Osteocyte (in vitro differentiated cells): ENCODE measurements at regions not wholly inside any gene's neighbourhood (a gene's known extent, or its start where the extent isn't known, plus 50 kb on each side); places are given as distances from the start of the nearest gene placed in this dataset.

Experiments used
- DNase-seq: peaks from one replicate; pipeline ENCODE4 v3.0.0; 2021; ENCODE audit warnings: mixed read lengths; ENCODE audit not compliant: unreplicated experiment; ENCODE audit errors: extremely low spot score
- H3K27ac Mint-ChIP-seq: one replicate; pipeline ENCODE4 v1.8.0; 2021; ENCODE audit warnings: mild to moderate bottlenecking, mixed read lengths; ENCODE audit not compliant: unreplicated experiment
- H3K27me3 Mint-ChIP-seq: one replicate; pipeline ENCODE4 v1.8.0; 2021; ENCODE audit warnings: mixed read lengths; ENCODE audit not compliant: unreplicated experiment
- H3K36me3 Mint-ChIP-seq: one replicate; pipeline ENCODE4 v1.8.0; 2021; ENCODE audit warnings: mixed read lengths; ENCODE audit not compliant: unreplicated experiment
- H3K4me1 Mint-ChIP-seq: one replicate; pipeline ENCODE4 v1.8.0; 2021; ENCODE audit warnings: mixed read lengths; ENCODE audit not compliant: unreplicated experiment
- H3K4me3 Mint-ChIP-seq: one replicate; pipeline ENCODE4 v1.8.0; 2021; ENCODE audit warnings: mild to moderate bottlenecking, moderate library complexity, mixed read lengths; ENCODE audit not compliant: unreplicated experiment
- H3K9me3 Mint-ChIP-seq: one replicate; pipeline ENCODE4 v1.8.0; 2021; ENCODE audit warnings: mixed read lengths; ENCODE audit not compliant: unreplicated experiment
- CTCF ChIP-seq: fragments of 200-600 bp; sonication (generic); IDR thresholded peaks from 2 replicates; pipeline ENCODE4 v1.5.0; 2021; ENCODE audit warnings: antibody characterized with exemption, mild to moderate bottlenecking, moderate library complexity

- Mint-ChIP-seq H3K36me3 (no peaks in the 10 kb centered on the region), H3K9me3 (peaks cover 8% of the 10 kb centered on the region), H3K27me3 (no peaks in the 10 kb centered on the region), H3K27ac (no peak overlapping the region), H3K4me1 (no peaks in the 10 kb centered on the region), H3K4me3 (no peak overlapping the region)
- no peak for TF ChIP-seq CTCF
- no peak for DNase-seq
These were observed 235.1 kb downstream of the FNDC1 start for GRCh38 chr6:159404296-159404695.

- Mint-ChIP-seq H3K4me3 (no peak overlapping the region), H3K36me3 (no peaks in the 10 kb centered on the region), H3K27ac (no peak overlapping the region), H3K27me3 (no peaks in the 10 kb centered on the region), H3K4me1 (no peaks in the 10 kb centered on the region), H3K9me3 (peaks cover 7% of the 10 kb centered on the region)
- DNase-seq, result no peak
- no peak for TF ChIP-seq CTCF
These were observed 231.6 kb downstream of the FNDC1 start for GRCh38 chr6:159400826-159401225.

- no peak overlapping the region for H3K27ac Mint-ChIP-seq
- no peak for DNase-seq
- TF ChIP-seq CTCF, result no peak
- H3K27me3 Mint-ChIP-seq, result no peaks in the 10 kb centered on the region
- no peaks in the 10 kb centered on the region for H3K36me3 Mint-ChIP-seq
- H3K9me3 Mint-ChIP-seq, result peaks cover 10% of the 10 kb centered on the region
- H3K4me1 Mint-ChIP-seq, result no peaks in the 10 kb centered on the region
- H3K4me3 Mint-ChIP-seq, result no peak overlapping the region
These were observed 230.6 kb downstream of the FNDC1 start for GRCh38 chr6:159399751-159400221.

- no peak overlapping the region for H3K27ac Mint-ChIP-seq
- no peak for DNase-seq
- H3K4me3 Mint-ChIP-seq, result no peak overlapping the region
- peaks cover 11% of the 10 kb centered on the region for H3K9me3 Mint-ChIP-seq
- no peaks in the 10 kb centered on the region for H3K27me3 Mint-ChIP-seq
- no peaks in the 10 kb centered on the region for H3K4me1 Mint-ChIP-seq
- TF ChIP-seq CTCF, result no peak
- no peaks in the 10 kb centered on the region for H3K36me3 Mint-ChIP-seq
These were observed 229.4 kb downstream of the FNDC1 start for GRCh38 chr6:159398633-159399032.

- H3K36me3 Mint-ChIP-seq, result no peaks in the 10 kb centered on the region
- H3K4me1 Mint-ChIP-seq, result no peaks in the 10 kb centered on the region
- TF ChIP-seq CTCF, result no peak
- no peaks in the 10 kb centered on the region for H3K27me3 Mint-ChIP-seq
- peaks cover 18% of the 10 kb centered on the region for H3K9me3 Mint-ChIP-seq
- no peak overlapping the region for H3K27ac Mint-ChIP-seq
- no peak overlapping the region for H3K4me3 Mint-ChIP-seq
- no peak for DNase-seq
These were observed 228.6 kb downstream of the FNDC1 start for GRCh38 chr6:159397753-159398152.
